HG02610 (cell line): ENCODE measurements at regions not wholly inside any gene's neighbourhood (a gene's known extent, or its start where the extent isn't known, plus 50 kb on each side); places are given as distances from the start of the nearest gene placed in this dataset.

ENCODE experiments used
- ATAC-seq: cut with Tn5 transposase; IDR thresholded peaks from one replicate; pipeline ENCODE4 v1.9.1; 2021; ENCODE audit warnings: mild to moderate bottlenecking, moderate library complexity; ENCODE audit not compliant: unreplicated experiment

DNA sequence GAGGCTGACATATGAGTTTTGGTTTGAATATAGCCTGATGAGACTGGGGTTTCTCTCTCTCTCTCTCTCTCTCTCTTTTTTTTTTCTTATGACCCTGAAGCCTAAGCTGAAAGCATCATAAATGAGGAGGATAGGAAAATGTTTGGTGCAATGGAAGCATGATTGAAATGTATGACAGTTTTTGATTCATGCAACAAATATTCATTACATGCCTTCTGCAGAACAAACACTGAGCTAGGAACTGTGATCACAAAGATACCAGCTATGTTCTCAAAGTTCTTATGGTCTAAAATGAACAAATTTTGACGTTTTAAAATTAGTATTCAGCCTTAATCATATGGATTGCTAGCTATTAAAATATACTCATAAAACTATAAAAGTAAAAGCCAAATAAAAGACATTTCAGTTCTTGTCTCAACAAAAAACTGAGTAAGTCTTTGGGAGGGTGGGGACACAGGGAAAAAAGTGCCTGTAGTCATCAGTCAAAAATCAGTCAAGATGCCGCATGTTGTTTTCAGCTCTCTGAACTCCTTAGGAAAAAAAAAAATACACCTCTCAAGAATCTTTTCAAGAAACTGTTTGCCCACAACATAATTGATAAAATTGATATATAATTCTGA is 57.2 kb downstream of the NKX6-1 start:
- ATAC-seq: no peak

DNA sequence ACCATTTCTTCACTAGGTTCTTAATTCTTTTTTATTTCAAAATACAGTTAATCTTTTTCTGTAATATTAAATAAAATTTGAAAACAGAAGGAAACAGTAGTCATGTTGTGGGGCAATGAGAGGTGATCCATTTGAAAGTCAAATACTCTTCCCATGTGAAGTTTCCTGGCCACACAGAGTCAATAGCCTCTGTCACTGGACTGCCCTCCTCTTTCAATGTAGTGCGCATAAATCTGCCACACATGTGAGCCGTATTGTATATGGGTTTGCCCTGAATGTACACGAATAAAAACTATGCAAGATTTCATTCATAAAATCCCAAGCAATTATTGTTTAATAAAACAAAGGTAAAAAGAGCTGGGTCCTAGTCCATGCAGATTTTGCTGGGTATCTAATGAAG is 59.1 kb downstream of the NKX6-1 start:
- ATAC-seq: no peak

DNA sequence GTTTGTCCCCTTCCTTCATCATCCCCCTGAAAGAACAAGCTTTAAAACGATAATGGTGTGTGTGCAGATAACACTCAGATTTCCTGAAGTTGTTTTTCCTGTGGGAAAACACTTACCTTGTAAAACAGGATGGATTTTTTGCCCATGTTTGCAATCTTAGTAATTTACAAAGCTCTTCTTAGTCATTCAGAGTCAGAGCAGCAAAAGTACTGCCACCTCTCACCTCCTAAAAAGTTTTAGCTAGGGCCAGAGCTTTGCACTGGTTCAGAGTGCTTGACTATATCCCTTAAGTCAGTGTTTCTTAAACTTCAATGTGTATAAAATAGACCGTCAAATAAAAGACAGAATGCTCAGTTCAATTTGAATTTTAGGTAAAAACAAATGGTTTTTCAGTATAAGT is 62.3 kb downstream of the NKX6-1 start:
- no peak for ATAC-seq

DNA sequence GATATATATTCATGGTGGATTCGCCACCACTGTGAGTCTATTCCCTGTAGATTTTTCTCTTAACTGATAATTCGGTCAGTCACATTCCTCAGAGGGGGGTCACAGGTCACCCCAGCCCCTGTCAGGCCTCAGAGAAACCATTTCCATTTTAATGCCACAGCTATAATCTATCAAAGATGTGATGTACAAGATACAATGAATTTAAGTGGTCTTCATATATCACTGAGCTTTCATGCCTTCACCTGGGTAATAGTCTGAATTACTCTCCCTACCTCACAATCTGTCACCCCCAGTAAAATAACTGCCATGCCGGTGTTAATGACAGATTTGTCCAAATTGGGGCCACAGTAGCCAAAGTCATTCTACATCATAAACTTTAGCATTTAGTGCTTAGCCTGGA is 64.7 kb downstream of the NKX6-1 start:
- ATAC-seq: no peak

DNA sequence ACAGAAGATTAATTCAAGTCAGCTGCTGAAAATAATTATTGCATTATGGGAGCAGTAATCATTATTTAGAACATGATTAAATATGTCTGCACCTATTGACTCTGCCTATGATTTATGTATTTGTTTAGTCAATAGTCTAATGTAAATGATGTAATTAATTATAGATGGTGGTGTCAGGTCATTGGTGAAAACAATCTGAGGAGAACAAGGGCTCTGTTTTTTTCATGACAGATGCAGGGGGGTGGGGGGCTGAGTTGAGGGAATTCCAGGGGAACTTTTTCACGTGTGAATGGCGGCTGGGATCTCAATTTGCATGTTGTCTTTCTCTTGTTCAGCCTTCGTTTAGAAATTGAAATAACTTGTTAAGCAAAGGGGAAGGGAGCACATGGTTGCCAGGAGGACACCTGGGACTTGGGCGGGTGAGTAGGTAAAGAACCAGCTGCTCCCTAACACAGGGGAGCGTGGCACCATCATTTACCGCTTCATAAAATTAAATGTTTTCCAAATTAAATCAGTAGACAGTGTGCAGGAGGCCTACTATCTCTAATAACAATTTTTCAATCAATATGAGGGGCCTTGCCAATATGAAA is 65.4 kb downstream of the NKX6-1 start:
- ATAC-seq: no peak

DNA sequence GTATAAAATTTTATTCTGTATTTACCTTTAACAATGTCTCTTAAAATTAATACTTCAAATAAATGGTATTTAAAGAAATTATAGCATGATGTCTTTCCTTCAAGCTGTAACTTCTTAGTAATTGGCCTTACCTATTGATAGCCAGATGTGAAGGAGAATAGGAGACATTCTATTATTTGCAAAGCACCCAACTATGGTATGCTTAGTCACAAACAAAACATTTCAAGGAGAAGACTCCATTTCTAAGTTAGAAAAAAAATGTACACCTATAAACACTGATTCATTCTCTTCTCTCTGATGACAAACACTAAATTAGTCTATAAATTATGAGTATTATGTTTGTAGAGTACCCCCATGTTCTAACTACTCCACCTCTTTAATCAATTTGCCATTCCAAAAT is 66.4 kb downstream of the NKX6-1 start:
- no peak for ATAC-seq

DNA sequence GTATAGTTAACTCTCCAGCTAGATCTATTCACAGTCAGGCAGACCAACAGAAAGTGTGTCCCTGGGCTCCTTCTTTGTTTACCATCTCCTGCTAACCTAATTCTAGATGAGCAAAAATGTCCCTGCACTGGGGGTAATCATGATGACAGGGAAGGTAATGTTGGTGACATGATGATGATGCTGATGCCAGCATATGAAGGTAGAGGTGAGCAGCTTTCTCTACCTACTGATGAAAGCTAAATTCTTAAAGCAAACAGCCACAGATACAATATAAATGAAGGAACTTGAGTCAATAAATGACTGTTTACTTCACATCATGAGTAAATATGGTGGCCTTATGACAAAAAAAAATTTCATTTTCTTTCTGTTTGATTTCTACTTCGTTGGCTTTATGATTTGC is 78.5 kb downstream of the NKX6-1 start:
- no peak for ATAC-seq

DNA sequence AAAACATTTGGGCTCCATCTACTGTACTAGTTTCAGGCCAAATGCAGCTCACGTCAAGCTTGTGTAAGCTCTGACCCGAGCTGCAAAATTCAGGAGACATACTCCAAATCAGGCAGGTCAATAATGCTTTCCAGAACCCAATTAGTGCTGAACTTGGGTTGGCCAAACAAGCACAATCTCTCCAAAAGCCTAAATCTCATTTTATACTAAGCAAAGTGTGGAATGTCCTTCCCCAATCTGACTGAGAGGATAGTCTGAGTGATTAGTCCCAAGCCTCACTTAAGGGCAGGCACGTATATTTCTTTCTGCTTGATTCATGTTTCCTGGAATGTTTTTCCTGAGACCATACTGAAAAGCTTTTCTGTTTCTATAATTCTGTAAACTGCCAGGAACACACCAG is 79.9 kb downstream of the NKX6-1 start:
- no peak for ATAC-seq

DNA sequence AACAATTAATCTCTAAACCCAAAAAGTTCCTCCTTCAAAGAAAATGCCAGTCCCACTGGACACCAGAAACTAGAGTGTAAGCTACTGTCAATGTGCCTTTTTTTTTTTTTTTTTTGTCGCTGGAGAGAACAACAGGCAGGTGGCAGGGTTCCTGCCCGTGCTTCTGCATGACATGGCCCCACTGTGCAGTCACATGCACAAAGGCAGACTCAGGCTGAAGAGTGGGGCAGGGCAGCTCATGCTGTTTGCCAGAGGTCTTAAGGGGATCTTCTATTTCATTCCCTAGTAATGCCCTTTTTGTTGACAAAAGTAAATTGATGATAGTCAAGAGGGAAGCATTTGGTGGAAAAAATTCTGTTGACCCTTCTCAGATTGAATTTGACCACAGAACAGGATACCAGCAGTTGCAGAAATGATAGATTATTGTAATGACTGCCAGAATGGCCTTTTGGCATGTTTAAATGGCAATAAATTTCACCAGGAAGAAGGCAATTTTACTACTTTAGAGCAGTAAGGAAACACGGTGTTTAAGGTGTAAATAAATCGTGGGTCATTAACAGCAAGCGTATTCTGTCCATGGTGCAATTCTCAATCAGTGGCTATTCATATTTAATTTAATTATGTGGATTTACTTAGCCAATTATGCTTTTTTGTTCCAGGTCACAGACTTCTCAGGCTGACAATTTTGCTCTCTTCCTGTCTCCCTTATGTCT is 80.9 kb downstream of the NKX6-1 start:
- ATAC-seq: no peak

DNA sequence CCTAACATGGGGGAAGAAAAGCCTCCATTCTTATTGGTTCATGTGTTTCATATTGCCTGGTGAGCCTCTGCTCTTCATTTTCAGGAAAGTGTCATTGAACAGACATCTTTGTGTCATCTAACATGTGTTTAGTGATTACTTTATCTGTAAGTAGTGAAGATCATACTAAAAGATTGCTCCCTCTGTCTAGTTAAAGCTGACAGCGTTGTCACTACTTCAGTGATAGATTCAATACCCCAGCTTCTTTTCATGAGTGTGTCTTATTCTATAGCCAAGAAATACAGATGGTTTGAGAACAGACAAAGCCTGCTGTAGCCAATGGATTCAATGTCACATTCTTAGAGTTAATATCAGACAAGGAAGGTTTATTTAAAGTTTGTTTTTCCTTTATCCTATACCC is 85.1 kb downstream of the NKX6-1 start:
- no peak for ATAC-seq

DNA sequence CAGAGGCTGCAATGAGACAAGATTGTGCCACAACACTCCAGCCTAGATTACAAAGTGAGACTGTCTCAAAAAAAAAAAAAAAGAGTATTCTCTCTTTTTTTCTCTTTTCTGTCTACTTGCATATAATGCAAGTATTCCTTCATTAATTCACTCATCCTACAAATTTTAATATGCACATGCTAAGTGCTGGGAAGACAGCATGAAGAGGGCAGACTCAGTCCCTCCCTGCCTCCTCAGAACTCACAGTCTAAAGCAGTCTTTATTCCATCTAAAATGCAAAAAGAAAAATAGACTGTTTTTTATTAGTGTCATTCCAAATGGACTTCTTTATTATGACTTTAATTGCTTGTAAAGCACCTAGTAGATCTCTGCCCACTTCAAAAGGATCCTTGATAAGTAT is 85.6 kb downstream of the NKX6-1 start:
- no peak for ATAC-seq

DNA sequence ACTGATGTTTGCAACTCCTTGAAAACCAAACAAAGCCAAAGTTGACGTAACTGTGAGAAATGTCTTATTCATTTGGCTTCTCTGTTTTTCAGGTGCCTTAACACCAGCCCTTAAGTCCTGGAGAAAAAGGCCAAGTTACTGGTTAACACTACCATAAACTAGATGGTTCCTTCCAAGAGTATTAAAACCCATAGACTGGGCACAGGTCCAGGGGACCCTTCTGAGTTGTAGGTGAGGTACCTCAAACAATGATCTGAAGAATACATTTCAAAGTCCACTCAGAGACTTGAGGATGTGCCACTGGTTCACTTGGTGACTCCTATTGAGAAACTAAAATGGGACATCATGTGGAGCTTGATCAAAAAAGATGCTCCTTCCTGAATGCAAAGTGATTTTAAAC is 87.0 kb downstream of the NKX6-1 start:
- no peak for ATAC-seq

DNA sequence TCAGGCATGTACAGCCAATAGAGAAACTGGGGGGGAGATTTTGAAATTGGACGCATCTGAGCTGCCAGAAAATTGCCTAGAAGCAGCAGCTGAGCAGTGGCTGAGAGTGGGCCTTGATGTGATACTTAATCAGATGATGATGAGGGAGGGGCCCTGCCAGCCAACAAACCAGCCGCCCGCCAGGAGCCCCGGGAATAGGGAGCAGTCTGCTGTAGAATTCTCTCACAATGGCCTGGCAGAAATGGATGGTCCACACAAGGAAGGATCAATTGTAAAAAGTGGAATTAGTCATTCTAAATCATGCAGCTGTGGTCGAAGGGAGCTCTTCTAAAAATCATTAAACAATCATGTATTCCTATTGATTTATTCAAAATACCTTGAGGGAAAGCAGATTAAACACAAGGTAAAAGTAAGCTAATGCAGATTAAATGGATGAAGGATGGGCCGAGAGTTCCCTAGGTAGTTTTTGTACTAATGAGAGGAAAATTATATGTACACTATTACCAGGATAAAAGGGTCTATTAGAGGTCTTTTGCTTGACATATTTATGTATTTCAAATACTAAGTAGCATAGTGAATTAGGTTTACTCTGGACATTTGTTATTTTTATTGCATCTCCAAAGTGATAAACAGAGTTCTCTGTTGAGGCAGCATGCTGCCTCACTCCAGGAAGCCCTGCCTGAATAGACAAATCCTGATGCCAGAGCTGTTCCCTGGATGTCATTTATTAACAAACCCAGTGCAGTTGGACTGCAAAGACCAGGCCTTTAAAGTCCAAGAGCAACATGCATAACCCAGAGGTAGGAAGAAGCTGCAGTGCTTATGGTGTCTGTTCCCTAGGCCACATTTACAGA is 91.3 kb downstream of the NKX6-1 start:
- ATAC-seq: no peak

DNA sequence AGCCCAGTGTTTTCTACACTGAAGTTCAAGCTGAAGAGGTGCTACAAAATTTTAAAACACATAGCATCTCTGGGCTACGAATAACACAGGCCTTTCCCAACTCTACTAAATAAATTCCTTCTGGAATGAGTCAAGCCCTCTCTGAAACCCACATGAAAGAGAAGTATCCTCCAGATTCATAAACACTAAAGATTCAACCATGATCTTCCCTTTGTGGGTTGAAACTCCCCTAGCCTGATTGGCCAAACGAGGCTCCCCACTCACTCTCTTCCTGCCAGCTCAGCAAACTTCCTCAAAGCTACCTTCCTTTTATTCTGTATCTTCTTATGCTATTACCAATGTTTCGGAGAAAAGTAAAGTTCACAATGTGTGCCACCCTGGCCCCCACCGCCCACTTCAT is 95.4 kb downstream of the NKX6-1 start:
- ATAC-seq: no peak

DNA sequence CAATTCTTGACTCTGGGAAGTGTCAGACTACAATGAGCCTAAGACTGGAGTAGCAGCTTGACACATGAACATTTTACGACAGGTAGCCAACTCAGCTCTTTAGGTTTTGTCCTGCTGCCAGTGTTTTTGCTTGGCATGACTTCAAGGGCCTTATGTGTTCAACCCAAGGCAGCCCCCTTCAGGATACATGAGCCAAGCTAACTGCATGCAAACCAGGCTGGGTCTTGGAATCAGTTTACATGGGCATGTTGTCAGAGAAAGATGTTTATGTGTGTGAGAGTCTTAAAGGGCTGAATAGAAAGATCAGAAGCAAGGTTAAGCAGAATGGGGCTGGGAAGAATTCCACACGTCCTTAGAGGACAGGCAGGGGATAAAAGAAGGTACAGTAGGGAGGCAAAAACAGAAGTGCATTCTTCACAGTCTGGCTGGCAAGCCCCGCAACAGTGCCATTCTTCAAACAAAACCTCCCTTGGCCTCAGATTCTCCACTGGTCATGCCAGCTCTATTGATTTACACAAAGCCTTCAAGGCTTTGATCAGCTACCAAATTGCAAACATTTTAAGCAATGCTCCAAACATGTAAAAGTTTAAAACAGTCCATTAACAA is 97.3 kb downstream of the NKX6-1 start:
- no peak for ATAC-seq

DNA sequence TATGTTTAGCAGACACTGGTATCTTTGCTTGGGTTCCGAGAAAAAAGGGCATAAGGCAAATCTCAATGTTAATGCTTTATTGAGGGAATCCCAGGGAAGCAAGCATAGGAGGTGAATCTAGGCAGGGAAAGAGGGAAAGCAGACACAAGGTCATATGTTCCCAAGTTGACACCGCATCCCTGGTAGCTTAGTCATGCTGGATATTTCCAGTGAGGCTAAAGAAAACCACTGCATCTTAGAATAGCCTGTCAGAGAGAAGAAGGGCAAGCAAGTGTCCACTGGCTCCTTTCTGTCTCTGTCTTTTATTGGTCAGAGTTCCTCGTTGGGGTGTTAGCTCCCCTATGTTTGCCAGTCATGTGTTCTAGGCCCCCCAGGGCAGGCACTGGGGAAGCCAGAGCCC is 104.7 kb downstream of the NKX6-1 start:
- no peak for ATAC-seq

DNA sequence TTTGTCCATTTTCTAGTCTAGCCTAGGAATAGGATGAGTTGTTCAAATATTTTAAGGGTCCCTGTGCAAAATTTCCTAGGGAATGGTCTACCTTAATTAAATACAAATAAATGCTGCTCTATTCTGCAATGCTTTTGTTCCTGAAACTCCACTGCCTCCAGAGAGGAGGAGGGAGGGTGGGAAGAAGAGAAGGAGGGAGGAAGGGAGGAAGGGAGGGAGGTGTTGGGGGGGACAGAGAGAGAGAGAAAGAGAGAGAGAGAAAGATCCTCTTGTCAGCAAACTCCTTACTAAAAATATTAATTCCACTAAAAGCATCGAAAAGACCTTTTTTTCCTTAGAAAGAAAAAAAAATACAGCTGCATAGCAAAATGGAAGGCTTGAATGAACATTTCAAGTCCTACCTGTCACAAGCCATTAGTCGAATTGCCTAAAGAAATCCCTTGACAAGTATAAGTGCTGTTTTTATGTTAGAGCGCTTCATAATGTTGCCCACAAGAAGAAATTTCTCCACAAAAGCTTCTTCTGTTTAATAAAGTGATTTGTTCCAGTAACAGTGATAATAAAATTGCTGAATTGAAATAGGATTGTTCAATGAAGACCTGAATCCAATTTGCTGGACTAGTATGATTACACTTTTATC is 106.0 kb downstream of the NKX6-1 start:
- ATAC-seq: no peak

DNA sequence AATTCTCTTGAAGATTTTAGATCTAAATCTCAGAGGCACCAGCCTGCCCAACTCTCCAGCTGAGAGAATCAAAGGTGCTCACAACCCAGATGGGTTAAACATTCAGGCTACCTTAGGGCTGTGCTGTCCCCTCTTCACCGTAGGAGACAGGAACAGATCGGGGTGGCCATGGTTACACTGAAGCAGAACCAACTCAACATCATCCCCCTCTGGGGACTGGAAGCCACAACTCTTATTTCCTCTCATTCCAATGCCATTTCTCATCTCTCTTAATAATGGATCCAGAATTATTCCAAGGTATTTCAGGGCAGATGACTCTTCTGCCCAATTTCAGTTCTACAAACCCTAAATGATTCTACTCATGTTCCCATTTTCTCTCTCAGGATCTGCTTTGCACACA is 109.7 kb downstream of the NKX6-1 start:
- ATAC-seq: no peak

DNA sequence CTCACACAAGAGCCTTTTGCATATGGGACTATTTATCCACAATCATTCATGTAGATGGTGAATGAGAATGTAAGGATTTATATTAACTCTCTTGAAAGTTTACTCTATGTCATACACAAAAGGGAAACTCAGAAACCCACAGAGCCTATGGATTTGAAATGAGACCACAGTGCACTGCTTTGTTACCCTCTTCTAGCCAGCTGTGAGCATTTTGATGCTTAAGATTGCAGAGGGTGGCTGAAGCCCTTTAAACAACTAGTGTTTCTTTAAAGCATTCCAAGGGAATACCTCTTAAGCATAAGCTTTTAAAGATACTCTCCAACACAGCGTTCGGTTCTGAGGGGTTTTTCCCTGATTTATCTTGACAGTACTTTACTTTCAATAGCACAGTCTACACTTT is 113.9 kb downstream of the NKX6-1 start:
- ATAC-seq: no peak

DNA sequence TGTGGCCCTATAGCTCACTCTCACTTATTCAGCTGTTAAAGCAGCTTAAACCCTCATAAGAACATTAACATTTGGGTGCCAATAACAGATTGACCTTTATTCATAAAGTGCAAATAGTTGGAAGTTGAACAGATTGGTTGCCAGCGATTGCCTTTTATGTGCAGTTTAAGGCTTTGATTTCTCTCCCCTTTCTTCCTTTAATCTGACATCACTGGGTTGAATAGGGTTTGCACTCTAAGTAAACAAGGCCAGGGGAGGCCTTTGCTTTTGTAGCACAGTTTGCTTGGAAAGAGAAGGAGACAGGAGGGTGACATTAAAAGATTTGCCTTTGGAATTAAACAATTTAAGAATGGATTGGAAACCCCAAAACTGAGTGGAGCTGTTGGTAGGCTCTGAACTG is 114.3 kb downstream of the NKX6-1 start:
- no peak for ATAC-seq

DNA sequence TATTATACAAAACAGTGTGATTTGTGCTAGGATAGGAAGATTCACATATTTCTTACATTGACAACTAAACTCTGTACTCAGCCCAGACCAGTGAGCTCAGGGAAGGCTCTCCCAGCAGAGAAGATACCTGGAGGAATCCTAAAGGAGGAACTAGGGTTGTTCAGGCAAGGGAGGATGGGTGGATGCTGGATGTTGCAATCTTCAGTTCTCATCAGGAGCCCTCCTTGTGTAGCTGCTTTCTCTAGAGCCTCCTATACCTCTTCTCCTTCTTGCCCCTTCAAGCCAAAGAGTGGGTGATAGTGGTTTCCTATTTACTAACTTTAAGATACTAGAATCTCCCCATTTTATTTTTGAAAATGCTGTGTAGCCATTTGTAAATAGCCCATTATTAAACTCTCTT is 117.3 kb downstream of the NKX6-1 start:
- no peak for ATAC-seq
